NCI-H748 (cell line): ENCODE measurements at regions not wholly inside any gene's neighbourhood (a gene's known extent, or its start where the extent isn't known, plus 50 kb on each side); places are given as distances from the start of the nearest gene placed in this dataset.

Source experiments
- DNase-seq: peaks from one replicate; lab custom pipeline; 2025; ENCODE audit not compliant: unreplicated experiment; lab: John Stamatoyannopoulos, UW

DNA sequence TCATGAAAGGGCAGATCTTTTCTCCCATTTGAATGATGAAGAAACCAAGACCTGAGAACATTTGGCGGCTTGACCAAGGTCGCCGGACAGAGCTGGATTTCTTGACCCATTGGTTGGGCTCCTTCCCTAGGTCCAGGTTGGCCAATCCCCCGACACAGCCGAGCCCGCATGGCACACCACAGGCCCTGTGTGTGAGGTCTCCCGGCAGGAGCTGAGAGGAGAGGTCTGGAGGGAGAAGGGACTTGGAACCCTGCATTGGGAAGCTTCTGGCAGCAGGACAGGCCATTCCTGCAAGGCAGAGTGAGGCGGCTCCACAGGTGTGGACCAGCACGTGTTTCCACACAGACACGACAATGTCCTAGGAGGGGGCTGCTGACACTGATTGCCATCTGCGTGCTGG lies 98.6 kb upstream of the THY1 start:
- DNase-seq = no peak

- DNase-seq = no peak
Observed at GRCh38 chr11:119520966-119521365, 98.0 kb upstream of the THY1 start.

DNA sequence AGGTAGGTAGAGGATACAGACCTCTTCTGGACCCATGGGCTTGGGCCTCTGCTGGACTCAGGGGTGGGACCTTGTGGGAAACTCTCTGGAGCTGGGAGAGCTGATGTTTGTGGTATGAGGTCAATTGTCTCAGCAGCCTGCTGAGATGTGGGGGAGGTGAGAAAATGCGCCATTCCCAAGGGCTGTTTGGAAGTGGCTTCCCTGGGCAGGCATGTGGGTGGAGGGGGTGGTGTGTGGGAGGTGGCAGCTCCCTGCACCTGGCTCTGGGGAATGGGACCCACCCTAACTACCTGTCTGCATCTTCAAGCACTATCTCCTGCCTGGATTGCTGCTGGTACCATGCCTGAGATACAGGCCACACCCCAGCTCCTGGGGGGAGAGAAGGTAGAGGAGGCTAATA lies 97.4 kb upstream of the THY1 start:
- no peak for DNase-seq

DNA sequence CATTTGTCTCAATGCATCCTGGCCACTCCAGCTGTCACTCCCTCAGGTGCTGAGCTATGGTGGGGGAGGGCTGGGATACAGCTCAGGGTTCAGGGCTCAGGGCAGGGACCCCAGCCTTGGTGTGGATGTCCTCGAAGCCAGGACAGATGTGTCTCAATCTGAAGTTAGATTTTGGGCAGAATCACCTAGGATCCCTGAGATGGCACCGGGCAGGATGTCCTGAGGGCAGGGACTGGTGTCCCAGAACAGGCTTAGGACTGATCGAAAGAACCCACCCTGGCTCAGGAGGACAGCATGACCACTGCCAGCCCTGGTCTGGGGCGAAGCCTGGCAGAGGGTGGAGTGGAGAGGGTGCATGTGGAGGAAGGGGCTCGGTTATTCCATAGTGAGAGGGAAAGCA lies 96.8 kb upstream of the THY1 start:
- no peak for DNase-seq

GRCh38 chr11:119518746-119519730 lies 96.1 kb upstream of the THY1 start:
- no peak for DNase-seq

GRCh38 chr11:119515771-119516400 lies 92.9 kb upstream of the THY1 start:
- DNase-seq = no peak

DNA sequence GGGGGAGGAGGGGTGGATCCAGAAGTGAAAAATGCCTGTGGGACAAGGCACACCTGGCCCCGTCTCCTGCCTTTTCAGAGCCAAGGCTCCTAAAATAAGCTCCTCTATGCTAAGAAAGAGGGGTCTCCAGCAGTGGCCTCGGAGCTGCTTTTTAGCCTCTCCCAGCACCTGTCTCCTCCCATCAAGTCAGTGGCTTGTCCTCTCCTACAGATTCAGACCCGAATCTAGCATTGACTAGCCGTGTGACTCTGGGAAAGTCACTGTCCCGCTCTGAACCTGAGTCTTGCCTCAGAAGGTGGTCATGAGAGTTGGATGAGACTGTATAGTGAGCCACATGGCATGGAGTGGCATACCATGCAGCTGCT lies 90.8 kb upstream of the THY1 start:
- DNase-seq = no peak

GRCh38 chr11:119513131-119513805 lies 90.3 kb upstream of the THY1 start:
- DNase-seq = no peak

GRCh38 chr11:119512369-119512768 lies 89.4 kb upstream of the THY1 start:
- no peak for DNase-seq

- no peak for DNase-seq
Observed at GRCh38 chr11:119511614-119512306, 88.8 kb upstream of the THY1 start.

- no peak for DNase-seq
Observed at GRCh38 chr11:119509969-119510401, 87.0 kb upstream of the THY1 start.

DNA sequence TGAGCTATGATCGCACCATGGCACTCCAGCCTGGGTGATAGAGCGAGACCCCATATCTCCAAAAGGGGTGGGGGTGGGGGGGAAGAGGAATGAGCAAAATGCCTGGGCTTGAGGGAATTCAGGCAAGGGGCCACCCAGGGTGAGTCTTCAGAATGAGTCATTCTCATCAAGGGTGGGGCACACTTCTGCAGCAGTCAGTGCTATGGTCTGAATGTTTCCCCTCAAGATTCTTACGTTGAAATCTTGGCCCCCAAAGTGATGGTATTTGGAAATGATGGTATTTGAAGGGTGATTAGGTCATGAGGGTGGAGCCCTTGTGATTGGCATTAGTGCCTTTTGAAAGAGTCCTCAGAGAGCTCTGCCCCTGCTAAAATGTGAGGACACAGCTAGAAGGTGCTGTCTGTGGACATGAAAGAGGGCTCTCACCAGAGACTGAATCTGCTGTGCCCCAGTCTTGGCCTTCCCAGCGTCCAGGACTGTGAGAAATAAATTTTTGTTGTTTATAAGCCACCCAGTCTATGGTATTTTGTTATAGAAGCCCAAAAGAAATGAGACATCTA lies 86.4 kb upstream of the THY1 start:
- no peak for DNase-seq

- no peak for DNase-seq
Observed at GRCh38 chr11:119506436-119506835, 83.5 kb upstream of the THY1 start.

DNA sequence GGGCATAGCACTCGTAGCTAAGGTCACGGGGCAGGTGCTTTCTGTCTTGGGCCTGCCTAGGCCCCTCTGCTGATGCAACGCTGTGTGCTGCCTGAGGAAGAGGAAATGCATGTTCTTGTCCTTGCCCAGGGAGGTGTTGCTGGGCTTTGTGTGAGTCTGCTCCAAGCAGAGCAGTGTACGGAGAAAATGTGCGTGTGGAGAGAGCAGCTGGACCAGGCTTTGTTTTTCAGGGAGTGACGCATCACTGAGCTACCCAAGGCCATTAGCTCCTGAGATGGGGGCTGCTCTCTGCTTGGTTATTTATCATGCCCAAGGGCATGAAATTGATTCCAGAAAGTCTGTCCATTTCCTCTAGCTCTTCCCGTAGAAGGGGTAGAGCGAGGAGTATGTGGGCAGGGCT lies 82.9 kb upstream of the THY1 start:
- no peak for DNase-seq

GRCh38 chr11:119505071-119505470 lies 82.1 kb upstream of the THY1 start:
- DNase-seq = no peak

GRCh38 chr11:119504371-119504770 lies 81.4 kb upstream of the THY1 start:
- no peak for DNase-seq

GRCh38 chr11:119501777-119502405 lies 78.9 kb upstream of the THY1 start:
- DNase-seq = peak; percentile 35

DNA sequence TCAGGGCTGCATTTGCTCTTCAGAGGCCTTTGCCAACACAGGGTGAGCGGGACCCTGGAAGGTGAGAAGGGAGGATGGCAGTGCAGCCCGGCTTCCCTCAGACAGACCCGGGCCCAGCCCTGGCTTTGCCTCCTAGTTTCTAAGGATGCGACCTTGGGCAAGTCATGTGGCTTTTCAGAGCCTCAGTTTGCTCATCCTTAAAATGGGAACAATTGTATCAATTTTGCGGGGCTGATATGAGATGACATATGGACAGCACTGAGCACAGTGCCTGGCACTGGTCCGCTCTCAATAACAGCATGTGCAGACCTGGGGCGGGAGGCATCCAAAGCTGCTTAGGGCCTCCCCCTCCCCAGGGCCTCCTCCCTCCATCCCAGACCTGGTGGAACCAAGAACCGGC lies 74.7 kb upstream of the THY1 start:
- no peak for DNase-seq

- no peak for DNase-seq
Observed at GRCh38 chr11:119496997-119497396, 74.0 kb upstream of the THY1 start.

DNA sequence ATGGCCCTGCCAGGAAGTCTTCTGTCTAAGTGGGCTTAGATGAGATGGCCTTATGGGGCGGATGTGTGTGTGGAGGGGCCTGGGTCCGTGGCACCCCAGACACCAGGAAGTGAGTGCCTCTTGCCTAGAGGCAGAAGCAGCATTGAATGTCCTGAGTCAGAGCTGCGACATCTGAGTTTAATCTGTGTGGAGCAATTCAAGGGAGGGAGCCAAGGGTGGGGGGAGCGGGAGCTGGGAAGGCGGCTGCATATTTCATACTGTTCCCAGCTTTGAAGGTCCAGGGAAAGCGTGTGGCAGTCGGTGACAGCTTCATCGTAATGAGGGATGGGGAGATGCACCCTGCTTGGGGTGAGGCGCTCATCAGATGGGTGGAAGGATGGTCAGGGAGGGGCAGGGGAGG lies 73.5 kb upstream of the THY1 start:
- no peak for DNase-seq

DNA sequence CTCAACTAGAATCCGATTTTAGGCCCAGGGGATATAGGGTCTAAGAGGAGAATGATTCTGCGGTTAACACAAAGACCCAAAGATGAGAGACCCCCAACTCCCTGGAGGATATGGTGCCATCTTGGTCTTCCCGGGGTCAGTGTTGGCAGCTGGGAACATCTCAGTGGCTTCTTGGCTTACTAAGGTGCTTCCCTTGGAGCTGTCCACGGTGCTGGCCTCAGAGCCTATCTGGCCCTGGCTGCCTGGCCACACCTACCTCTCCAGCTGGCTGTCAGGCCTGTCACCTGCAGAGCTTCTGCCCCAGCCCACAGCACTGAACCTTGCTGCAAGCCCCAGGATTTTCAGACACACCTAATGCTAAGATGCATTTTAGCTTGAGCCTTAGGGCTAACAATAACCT lies 70.7 kb upstream of the THY1 start:
- DNase-seq = no peak
